GM18868 (cell line): ENCODE measurements at regions not wholly inside any gene's neighbourhood (a gene's known extent, or its start where the extent isn't known, plus 50 kb on each side); places are given as distances from the start of the nearest gene placed in this dataset.

Experiments
- ATAC-seq: cut with Tn5 transposase; IDR thresholded peaks from one replicate; pipeline ENCODE4 v1.9.1; 2021; ENCODE audit warnings: mild to moderate bottlenecking, moderate library complexity; ENCODE audit not compliant: unreplicated experiment

DNA sequence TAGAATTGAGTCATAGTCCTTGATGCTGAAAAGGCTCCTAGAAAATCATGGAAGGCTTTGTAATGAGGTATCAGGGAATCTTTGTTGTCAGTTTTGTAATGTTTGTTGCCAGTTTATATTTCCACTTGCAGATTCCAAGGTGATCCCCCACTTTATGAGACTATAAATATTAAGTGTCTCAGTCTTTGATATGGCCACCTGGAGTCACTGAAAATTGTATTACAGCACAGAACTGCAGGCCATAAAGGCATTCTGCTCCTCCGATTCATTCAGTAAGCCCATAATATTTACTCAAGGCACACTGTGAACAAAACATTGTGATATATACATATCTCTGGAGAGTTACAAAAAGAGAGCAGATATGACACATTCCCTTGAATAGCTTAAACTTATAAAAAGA lies 457.8 kb upstream of the ZNF385D start:
- no peak for ATAC-seq

DNA sequence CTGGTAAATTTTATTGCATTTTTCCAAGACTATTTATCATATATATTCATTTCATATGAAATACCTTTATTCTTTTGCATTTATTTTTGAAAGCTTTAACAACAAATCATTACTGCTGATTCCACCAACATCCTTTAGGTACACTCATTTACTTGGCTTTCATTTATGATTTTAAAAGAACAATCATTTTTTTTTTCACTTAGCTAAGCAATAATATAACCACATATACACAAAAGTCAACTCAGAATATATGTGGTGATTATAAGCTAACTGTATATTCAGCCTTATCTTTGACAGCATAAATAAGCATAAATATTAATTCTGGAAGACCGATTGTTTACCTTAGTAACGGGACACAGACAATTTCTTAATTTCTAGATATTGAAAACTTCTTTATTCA lies 458.6 kb upstream of the ZNF385D start:
- ATAC-seq = no peak

GRCh38 chr3:22210693-22211092 lies 459.7 kb upstream of the ZNF385D start:
- ATAC-seq = no peak

- ATAC-seq = no peak
These were observed 465.6 kb upstream of the ZNF385D start for GRCh38 chr3:22216601-22217000.

GRCh38 chr3:22225161-22225560 lies 474.2 kb upstream of the ZNF385D start:
- ATAC-seq = no peak

- no peak for ATAC-seq
These were observed 477.7 kb upstream of the ZNF385D start for GRCh38 chr3:22228705-22229104.

- no peak for ATAC-seq
These were observed 480.1 kb upstream of the ZNF385D start for GRCh38 chr3:22231061-22231460.

DNA sequence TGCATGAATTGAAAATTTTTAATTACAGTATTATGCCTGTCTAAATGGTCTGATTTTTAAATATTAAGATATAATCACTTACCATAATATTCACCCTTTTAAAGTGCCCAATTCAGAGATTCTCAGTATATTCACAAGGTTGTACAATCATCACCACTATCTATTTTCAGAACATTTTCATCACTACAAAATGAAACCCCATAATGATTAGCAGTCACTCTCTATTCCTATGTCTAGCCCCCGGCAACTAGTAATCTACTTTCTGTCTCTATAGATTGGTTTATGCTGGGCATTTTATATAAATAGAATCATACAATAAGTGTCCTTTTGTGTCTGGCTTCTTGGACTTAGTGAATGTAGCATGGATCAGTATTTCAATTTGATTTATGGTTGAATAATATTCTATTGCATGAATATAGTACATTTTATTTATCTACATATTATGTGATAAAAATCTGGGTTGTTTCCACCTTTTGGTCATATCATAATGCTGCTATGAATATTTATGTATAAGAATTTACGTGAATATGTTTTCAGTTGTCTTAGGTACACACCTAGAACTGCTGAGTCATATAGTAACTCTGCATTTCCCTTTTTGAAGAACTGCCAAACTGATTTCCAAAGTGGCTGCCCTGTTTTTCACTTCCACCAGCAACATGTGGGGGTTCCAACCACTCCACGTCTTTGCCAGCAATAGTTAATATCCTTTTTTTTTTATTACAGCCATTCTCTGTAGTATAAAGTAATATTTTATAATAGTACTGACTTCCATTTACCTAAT lies 485.7 kb upstream of the ZNF385D start:
- peak; percentile 92 for ATAC-seq

GRCh38 chr3:22239011-22239410 lies 488.0 kb upstream of the ZNF385D start:
- ATAC-seq = no peak

DNA sequence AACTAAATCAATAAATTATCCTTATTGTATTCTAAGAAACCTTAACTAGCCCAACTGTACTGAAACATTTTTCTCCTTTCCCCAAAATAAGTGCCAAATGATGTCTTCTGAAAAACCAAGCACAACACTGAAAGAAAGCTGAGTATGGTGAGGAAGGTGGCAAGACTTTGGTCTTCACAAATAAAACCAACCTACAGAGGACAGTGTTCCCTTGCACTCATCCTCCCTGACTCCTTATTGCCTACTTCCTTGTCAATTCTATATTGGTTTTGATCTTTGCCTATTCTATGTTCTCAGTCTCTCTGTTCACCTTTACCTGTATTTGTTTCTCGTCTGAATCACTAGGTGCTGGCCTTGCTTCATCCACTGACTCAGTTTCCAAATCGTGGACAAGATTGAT lies 490.1 kb upstream of the ZNF385D start:
- ATAC-seq = no peak

DNA sequence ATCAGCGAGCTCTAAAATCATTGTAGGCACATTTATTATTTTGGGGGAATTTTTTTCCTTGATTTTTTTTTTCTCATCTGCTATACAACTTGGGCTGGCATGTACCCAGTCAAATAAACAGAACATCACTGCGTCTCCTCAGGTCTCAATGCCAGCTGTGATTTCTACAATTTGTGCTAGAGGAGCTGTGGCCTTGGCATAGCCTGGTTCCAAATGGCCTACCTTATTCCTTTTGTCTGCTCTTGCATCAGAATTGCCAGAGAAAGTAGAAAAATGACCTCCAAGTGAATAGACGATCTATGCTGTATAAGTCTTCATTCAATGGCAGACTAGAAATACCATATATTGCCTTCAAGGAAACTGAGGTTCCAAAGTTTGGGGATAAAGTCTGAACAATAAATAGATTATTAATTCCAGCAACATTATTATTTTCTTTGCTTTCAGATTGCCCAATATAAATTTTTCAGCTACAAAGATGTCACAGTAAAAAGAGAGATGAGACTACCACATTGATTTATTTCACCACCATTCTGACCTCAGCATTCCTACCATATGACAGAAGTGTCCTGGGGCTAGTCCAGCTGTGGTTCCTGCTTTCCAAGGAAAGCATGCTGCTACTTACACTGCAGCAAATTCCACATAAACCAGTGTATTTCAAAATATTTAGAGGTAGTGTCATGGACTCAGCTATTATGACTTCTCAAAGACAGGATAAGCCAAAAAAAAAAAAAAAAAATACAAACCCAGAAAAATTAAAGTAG lies 493.9 kb upstream of the ZNF385D start:
- no peak for ATAC-seq

- ATAC-seq = no peak
These were observed 495.0 kb upstream of the ZNF385D start for GRCh38 chr3:22245811-22246583.

- no peak for ATAC-seq
These were observed 498.6 kb upstream of the ZNF385D start for GRCh38 chr3:22249658-22250057.

DNA sequence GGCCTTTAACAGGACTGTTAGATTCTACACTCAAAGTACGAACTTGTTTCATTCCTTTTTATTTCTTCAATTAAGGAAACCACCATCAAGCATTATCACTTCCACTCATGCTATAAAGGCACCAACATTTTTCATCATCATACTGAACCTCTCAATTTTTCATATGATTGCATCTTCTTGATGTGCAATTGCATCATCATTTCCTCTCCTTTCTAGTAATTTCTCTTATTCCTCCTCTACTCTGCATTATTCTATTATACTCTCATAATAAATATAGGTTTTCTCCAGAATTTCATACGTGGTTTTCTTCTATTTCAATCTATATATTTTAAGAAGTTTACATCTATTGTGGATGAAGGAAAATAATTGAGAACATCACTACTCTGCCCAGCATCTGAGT lies 506.2 kb upstream of the ZNF385D start:
- no peak for ATAC-seq

DNA sequence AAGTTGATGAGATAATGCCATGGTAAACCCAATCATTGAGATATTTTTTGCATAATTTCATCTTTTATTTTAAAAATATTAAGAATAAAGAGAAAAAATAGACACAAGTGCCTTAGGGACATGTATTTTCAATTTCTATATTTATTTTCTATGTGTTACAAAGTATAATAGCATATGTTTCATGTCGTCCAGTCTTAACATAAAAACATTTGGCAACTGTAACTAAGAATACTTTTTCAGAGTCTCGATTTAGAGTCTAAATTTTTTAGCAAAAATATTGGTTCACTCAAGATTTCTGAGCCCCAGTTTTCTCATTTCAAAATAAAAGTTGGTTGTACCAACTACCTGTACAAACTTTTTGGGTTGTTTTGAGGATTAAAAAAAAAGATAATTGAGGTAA lies 511.4 kb upstream of the ZNF385D start:
- ATAC-seq = no peak

- no peak for ATAC-seq
These were observed 512.0 kb upstream of the ZNF385D start for GRCh38 chr3:22263042-22263441.

DNA sequence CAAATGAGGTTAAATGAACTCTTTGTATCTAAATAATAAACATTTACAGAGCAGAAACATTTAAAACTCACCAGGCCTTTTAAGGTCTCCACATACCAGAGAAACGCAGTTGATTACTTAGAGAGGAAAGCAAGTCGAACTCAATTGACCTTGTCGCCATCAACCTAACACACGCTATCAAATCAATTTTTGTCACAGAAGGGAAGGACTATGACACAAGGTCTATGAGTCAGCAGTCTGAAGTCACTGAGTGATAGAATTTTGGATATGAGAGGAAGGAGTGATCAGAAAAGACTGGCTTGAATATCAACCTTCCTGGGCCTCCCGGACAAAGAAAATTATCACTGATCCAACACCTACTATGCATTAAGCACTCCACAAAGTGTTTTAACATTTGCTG lies 514.4 kb upstream of the ZNF385D start:
- no peak for ATAC-seq

DNA sequence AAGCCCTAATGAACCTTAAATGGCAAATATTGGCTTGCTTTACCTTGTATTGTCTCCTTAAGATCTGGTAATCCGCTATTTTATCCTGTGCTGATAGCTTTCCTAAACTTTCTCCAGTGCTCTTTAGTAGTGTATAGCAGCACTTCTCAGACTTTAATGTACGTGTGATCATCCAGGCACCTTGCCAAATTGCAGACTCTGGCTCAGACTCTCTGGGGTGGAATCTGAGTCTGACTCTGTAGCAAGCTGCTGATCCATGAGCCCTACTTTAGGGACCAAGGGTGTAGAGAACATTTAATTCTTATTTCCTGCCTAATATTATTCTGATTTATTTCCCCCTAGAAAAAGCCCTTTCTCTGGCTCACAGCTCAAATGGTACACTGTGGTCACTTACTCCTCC lies 518.8 kb upstream of the ZNF385D start:
- ATAC-seq = no peak

GRCh38 chr3:22276351-22276750 lies 525.3 kb upstream of the ZNF385D start:
- ATAC-seq = no peak

- ATAC-seq = no peak
These were observed 533.5 kb upstream of the ZNF385D start for GRCh38 chr3:22284559-22284958.

DNA sequence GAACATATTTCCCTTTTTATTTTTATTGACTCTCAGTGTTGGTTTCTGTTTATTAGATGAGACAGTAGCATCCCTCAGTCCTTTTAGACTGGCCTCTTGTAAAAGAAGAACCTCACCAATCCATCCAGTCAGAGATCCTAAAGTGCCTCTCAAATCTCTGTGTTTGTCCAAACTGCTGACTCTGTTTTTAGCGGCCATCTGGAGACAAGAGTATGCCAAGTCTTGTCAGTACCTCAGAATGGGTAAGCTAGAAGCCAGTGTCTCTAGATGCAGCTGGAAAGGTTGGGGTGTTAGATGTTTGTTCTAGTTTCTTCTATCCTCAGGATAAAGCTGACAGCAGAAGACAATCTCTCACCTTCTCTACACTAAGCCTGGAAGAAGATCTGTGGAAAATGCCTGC lies 537.7 kb upstream of the ZNF385D start:
- ATAC-seq = no peak

- ATAC-seq = no peak
These were observed 541.7 kb upstream of the ZNF385D start for GRCh38 chr3:22292681-22293080.
